ENCODE measurements at regions not wholly inside any gene's neighbourhood (a gene's known extent, or its start where the extent isn't known, plus 50 kb on each side); places are given as distances from the start of the nearest gene placed in this dataset.

- H3K4me3 ChIP-seq (ENCODE audit: low read depth, poor library complexity, severe bottlenecking): no peak overlapping the region
- TF ChIP-seq POLR2A (IDR thresholded peaks at IDR 0.05) (no peak), CTCF (IDR thresholded peaks at IDR 0.05) (no peak)
- intact Hi-C loops (cut with DNase I; ENCODE audit: low total_unique reads): no loop called here
- 20 to 44% methylated on average over 1 of the region's 1 CpG for WGBS, 2 donors
- DNase-seq (ENCODE audit: low spot score in 2 of 2): no peak
These were observed 238.9 kb upstream of the PRMT6 start for GRCh38 chr1:106817575-106817974.

- no peak for TF ChIP-seq CTCF (IDR thresholded peaks at IDR 0.05)
- TF ChIP-seq POLR2A (IDR thresholded peaks at IDR 0.05): no peak
- intact Hi-C loops (cut with DNase I; ENCODE audit: low total_unique reads): no loop called here
- H3K4me3 ChIP-seq (ENCODE audit: low read depth, poor library complexity, severe bottlenecking): no peak overlapping the region
- no peak for DNase-seq (ENCODE audit: low spot score in 2 of 2)
These were observed 225.0 kb upstream of the PRMT6 start for GRCh38 chr1:106831511-106831910.

GRCh38 chr1:106836708-106837107 lies 219.8 kb upstream of the PRMT6 start:
- intact Hi-C loops (cut with DNase I; ENCODE audit: low total_unique reads): no loop called here
- 72 to 81% methylated on average over 2 of the region's 2 CpGs for WGBS, 2 donors
- no peak overlapping the region for H3K4me3 ChIP-seq (ENCODE audit: low read depth, poor library complexity, severe bottlenecking)
- no peak for TF ChIP-seq CTCF (IDR thresholded peaks at IDR 0.05)
- no peak for TF ChIP-seq POLR2A (IDR thresholded peaks at IDR 0.05)
- no peak for DNase-seq (ENCODE audit: low spot score in 2 of 2)

- no peak for DNase-seq (ENCODE audit: low spot score in 2 of 2)
- 32 to 41% methylated on average over 4 of the region's 4 CpGs for WGBS, 2 donors
- TF ChIP-seq CTCF (IDR thresholded peaks at IDR 0.05) (no peak), POLR2A (IDR thresholded peaks at IDR 0.05) (no peak)
- no peak overlapping the region for H3K4me3 ChIP-seq (ENCODE audit: low read depth, poor library complexity, severe bottlenecking)
- intact Hi-C loops (cut with DNase I; ENCODE audit: low total_unique reads): loop anchor here (5.0 kb wide), 1 partner anchor 1749 kb away; no protein-coding TSS in a partner anchor
These were observed 213.0 kb upstream of the PRMT6 start for GRCh38 chr1:106843518-106843917.

- TF ChIP-seq POLR2A (IDR thresholded peaks at IDR 0.05) (no peak), CTCF (IDR thresholded peaks at IDR 0.05) (no peak)
- WGBS, 2 donors: 77 to 84% methylated on average over 1 of the region's 1 CpG
- no peak for DNase-seq (ENCODE audit: low spot score in 2 of 2)
- intact Hi-C loops (cut with DNase I; ENCODE audit: low total_unique reads): no loop called here
- H3K4me3 ChIP-seq (ENCODE audit: low read depth, poor library complexity, severe bottlenecking): no peak overlapping the region
These were observed 209.8 kb upstream of the PRMT6 start for GRCh38 chr1:106846656-106847055.

- TF ChIP-seq POLR2A (IDR thresholded peaks at IDR 0.05): no peak
- no peak for TF ChIP-seq CTCF (IDR thresholded peaks at IDR 0.05)
- no peak for DNase-seq (ENCODE audit: low spot score in 2 of 2)
- no peak overlapping the region for H3K4me3 ChIP-seq (ENCODE audit: low read depth, poor library complexity, severe bottlenecking)
- intact Hi-C loops (cut with DNase I; ENCODE audit: low total_unique reads): no loop called here
These were observed 195.4 kb upstream of the PRMT6 start for GRCh38 chr1:106861110-106861509.
